Heart left ventricle (tissue), 16 donors: ENCODE measurements at regions not wholly inside any gene's neighbourhood (a gene's known extent, or its start where the extent isn't known, plus 50 kb on each side); places are given as distances from the start of the nearest gene placed in this dataset.

Experiments
- ATAC-seq, 4 donors: fragments of 200-7000 bp; cut with Tn5 transposase; one replicate each; pipeline ENCODE4 v1.9.1; 2020 to 2022; ENCODE audit warnings: moderate library complexity in 4 of 4, mild to moderate bottlenecking in 3 of 4, moderate number of reproducible peaks in 1 of 4
- DNase-seq, 5 donors: peaks; one replicate each; pipeline ENCODE4 v3.0.0-alpha.2; 2020
- H3K27ac ChIP-seq, 12 donors: fragments of 200-600 bp; sonication (generic) in 4 of 12; one replicate each; pipeline versions ENCODE4 v1.5.0 to v1.8.0; 2016 to 2022; ENCODE audit warnings: mild to moderate bottlenecking in 2 of 12
- H3K27me3 ChIP-seq, 9 donors: fragments of 200-600 bp; sonication (generic) in 2 of 9; one replicate each; pipeline versions ENCODE4 v1.5.1 to v1.8.0; 2016 to 2022; ENCODE audit warnings: mild to moderate bottlenecking in 3 of 9
- H3K36me3 ChIP-seq, 9 donors: fragments of 200-600 bp; sonication (generic) in 2 of 9; one replicate each; pipeline versions ENCODE4 v1.5.0 to v1.8.0; 2018 to 2022; ENCODE audit warnings: mild to moderate bottlenecking in 2 of 9
- H3K4me1 ChIP-seq, 12 donors: fragments of 200-600 bp; sonication (generic) in 4 of 12; one replicate each; pipeline versions ENCODE4 v1.5.0 to v1.8.0; 2016 to 2022; ENCODE audit warnings: mild to moderate bottlenecking in 3 of 12
- H3K4me3 ChIP-seq, 12 donors: fragments of 200-600 bp; sonication (generic) in 4 of 12; one replicate each; pipeline versions ENCODE4 v1.5.0 to v1.8.0; 2017 to 2022; ENCODE audit warnings: mild to moderate bottlenecking in 9 of 12, moderate library complexity in 4 of 12
- H3K9me3 ChIP-seq, 12 donors: fragments of 200-600 bp; sonication (generic) in 4 of 12; one replicate each; pipeline versions ENCODE4 v1.5.0 to v1.8.0; 2016 to 2022; ENCODE audit warnings: mild to moderate bottlenecking in 1 of 12
- CTCF ChIP-seq, 12 donors: fragments of 200-600 bp; sonication (generic) in 4 of 12; IDR thresholded peaks; one replicate each; pipeline versions ENCODE4 v1.5.0 to v1.8.0; 2018 to 2022; ENCODE audit warnings: antibody characterized with exemption in 12 of 12, mild to moderate bottlenecking in 5 of 12
- POLR2A ChIP-seq, 2 donors: fragments of 450-650 bp; IDR thresholded peaks; one replicate each; pipeline ENCODE4 v1.6.1; 2017; ENCODE audit warnings: antibody characterized with exemption in 2 of 2, mild to moderate bottlenecking in 2 of 2, moderate library complexity in 2 of 2
- WGBS, 4 donors: extraction: QIAGEN DNeasy Blood & Tissue Kit in 2 of 4; methylation state at CpG; one replicate each; pipeline versions ENCODE4 v1.1.5 to v1.1.7; 2013 to 2018; 5-methylcytosine and 5-hydroxymethylcytosine counted together
- intact Hi-C, 10 donors: fragments of 100-400 bp; cut with DNase I; formaldehyde crosslinking; loops; one replicate each; pipeline versions ENCODE4 v1.11.1 to v1.14.2; 2022
- donor health status: ischemic (EF 13 %, LVEDD 7.1; RV severe dilation, severe dysfunction).
- donor health status: healthy with polysubstance abuse.
- donor health status: DM: no; HTN: yes; CAD: no.
- donor health status: DM: no; HTN: no; CAD: no.
- donor health status: ischemic (EF 25% LVEDD 6.9; RV normal size, moderate dysfunction).
- donor health status: ischemic (EF 25% LVEDD 5.7; RV mildly dilated, moderate dysfunction).
- donor health status: healthy.
- donor health status: DM: yes; HTN: yes; CAD: no.
- donor health status: ischemic (EF 35%, LVEDD 5.7; RV mildly dilated, moderate dysfunction).
- donor health status: nonischemic (EF 11% LVEDD 7.7; RV severe dilation, severe dysfunction).
- donor health status: DM: yes; HTN: yes; CAD: no.
- donor health status: PGD.
- donor health status: ischemic (EF 29% LVEDD 5.4; RV normal size, mild dysfunction).
- donor health status: nonischemic (EF 23%, LVEDD 6.1; RV moderate dilation, normal function).

DNA sequence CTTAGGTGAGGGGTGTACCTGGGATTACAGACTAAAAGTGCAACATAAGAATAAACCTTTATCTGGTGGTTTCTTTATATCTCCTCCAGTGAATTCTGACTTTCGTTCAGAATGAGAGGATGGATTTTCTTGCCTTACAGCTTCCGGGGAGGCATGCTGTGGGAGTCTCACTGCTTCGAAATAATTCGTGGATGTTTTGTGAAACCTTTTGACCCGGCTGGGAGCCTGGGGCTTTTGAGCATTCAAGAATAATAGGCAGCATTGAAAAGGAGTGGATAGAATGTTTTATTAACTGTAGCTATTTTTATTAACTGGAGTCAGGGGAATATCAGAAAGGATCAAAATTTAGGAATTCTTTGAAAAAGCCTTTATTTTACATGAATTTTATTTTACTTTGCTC is 149.1 kb downstream of the RWDD3 start:
- intact Hi-C loops, result no loop called here
- no peaks in the 10 kb centered on the region for H3K9me3 ChIP-seq
- ATAC-seq, result no peak
- TF ChIP-seq CTCF (IDR thresholded peaks at IDR 0.05), result no peak
- TF ChIP-seq POLR2A (IDR thresholded peaks at IDR 0.05), result no peak
- H3K27me3 ChIP-seq, result peaks cover 0 to 4% (median 0%) of the 10 kb centered on the region in 9 donors
- peaks cover 0 to 4% (median 0%) of the 10 kb centered on the region in 12 donors for H3K4me1 ChIP-seq
- no peak overlapping the region for H3K4me3 ChIP-seq
- DNase-seq, result no peak
- no peak overlapping the region for H3K27ac ChIP-seq
- H3K36me3 ChIP-seq, result no peaks in the 10 kb centered on the region
- 58 to 77% (median 66%) methylated on average over 5 of the region's 5 CpGs for WGBS, 4 donors

GRCh38 chr1:95384567-95384966 is 150.6 kb downstream of the RWDD3 start:
- Histone ChIP-seq H3K27ac (no peak overlapping the region), H3K4me3 (no peak overlapping the region), H3K27me3 (no peaks in the 10 kb centered on the region), H3K9me3 (no peaks in the 10 kb centered on the region), H3K36me3 (no peaks in the 10 kb centered on the region), H3K4me1 (peaks cover 0 to 4% (median 0%) of the 10 kb centered on the region in 12 donors)
- ATAC-seq (peak in 3 of 4 donors; percentile 18 to 44 (median 42)), DNase-seq (peak in 3 of 5 donors; percentile 9 to 38 (median 31))
- intact Hi-C loops, result no loop called here
- TF ChIP-seq CTCF (IDR thresholded peaks at IDR 0.05) (no peak), POLR2A (IDR thresholded peaks at IDR 0.05) (no peak)
- 19 to 34% (median 22%) methylated on average over 2 to 3 of the region's 3 CpGs for WGBS, 4 donors

DNA sequence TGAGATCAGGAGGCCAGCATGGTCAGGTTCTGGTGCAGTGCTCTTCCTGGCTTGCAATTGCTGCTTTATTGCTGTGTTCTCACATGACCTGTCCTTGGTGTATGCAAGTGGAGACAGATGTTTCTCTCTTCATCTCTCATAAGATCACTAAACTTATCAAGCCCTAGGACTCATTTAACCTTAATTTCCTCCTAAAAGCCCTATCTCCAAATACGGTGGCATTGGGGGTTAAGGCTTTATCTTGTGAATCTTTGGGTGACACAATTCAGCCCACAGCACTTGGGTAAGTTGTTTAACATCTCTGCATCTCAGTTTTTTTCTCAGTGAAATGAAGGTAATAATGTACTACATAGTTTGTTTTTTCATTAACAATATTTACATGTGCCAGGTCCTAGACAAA is 152.4 kb downstream of the RWDD3 start:
- Histone ChIP-seq H3K4me3 (no peak overlapping the region), H3K4me1 (peaks cover 0 to 4% (median 0%) of the 10 kb centered on the region in 12 donors), H3K36me3 (no peaks in the 10 kb centered on the region), H3K27me3 (no peaks in the 10 kb centered on the region), H3K9me3 (no peaks in the 10 kb centered on the region), H3K27ac (no peak overlapping the region)
- TF ChIP-seq CTCF (IDR thresholded peaks at IDR 0.05) (no peak), POLR2A (IDR thresholded peaks at IDR 0.05) (no peak)
- no peak for ATAC-seq
- intact Hi-C loops, result no loop called here
- WGBS, 4 donors, result 34 to 89% (median 77%) methylated on average over 1 of the region's 1 CpG
- DNase-seq, result no peak

GRCh38 chr1:95386915-95387314 is 152.9 kb downstream of the RWDD3 start:
- Histone ChIP-seq H3K36me3 (no peaks in the 10 kb centered on the region), H3K27ac (no peak overlapping the region), H3K9me3 (no peaks in the 10 kb centered on the region), H3K27me3 (no peaks in the 10 kb centered on the region), H3K4me3 (no peak overlapping the region), H3K4me1 (peaks cover 0 to 4% (median 0%) of the 10 kb centered on the region in 12 donors)
- DNase-seq (no peak), ATAC-seq (no peak)
- intact Hi-C loops, result no loop called here
- no peak for TF ChIP-seq POLR2A (IDR thresholded peaks at IDR 0.05)
- no peak for TF ChIP-seq CTCF (IDR thresholded peaks at IDR 0.05)
- 80 to 81% (median 81%) methylated on average over 5 of the region's 5 CpGs for WGBS, 4 donors
